SJSA1 (cell line): ENCODE measurements at regions not wholly inside any gene's neighbourhood (a gene's known extent, or its start where the extent isn't known, plus 50 kb on each side); places are given as distances from the start of the nearest gene placed in this dataset.

Source experiments
- DNase-seq, 2 experiments: peaks; one replicate each; pipeline ENCODE4 v3.0.0-alpha.2; 2015 to 2020; ENCODE audit warnings: low spot score in 2 of 2, low read depth in 1 of 2
- H3K27ac ChIP-seq: fragments of 250-450 bp; sonication (Bioruptor Pico); 2 replicates; pipeline ENCODE4 v1.5.1; 2020; ENCODE audit warnings: mild to moderate bottlenecking, moderate library complexity
- H3K27me3 ChIP-seq: fragments of 250-450 bp; sonication (Bioruptor Pico); replicated peaks from 2 replicates; pipeline ENCODE4 v1.5.1; 2020; ENCODE audit warnings: mild to moderate bottlenecking, moderate library complexity
- H3K36me3 ChIP-seq: fragments of 250-450 bp; sonication (Bioruptor Pico); 2 replicates; pipeline ENCODE4 v1.5.1; 2020; ENCODE audit warnings: mild to moderate bottlenecking
- H3K4me1 ChIP-seq: fragments of 250-450 bp; sonication (Bioruptor Pico); replicated peaks from 2 replicates; pipeline ENCODE4 v1.6.1; 2021; ENCODE audit warnings: mild to moderate bottlenecking
- H3K4me3 ChIP-seq: fragments of 250-450 bp; sonication (Bioruptor Pico); 2 replicates; pipeline ENCODE4 v1.5.1; 2020; ENCODE audit warnings: mild to moderate bottlenecking
- H3K9me3 ChIP-seq: fragments of 250-450 bp; sonication (Bioruptor Pico); replicated peaks from 2 replicates; pipeline ENCODE4 v1.5.1; 2020; ENCODE audit warnings: mild to moderate bottlenecking

DNA sequence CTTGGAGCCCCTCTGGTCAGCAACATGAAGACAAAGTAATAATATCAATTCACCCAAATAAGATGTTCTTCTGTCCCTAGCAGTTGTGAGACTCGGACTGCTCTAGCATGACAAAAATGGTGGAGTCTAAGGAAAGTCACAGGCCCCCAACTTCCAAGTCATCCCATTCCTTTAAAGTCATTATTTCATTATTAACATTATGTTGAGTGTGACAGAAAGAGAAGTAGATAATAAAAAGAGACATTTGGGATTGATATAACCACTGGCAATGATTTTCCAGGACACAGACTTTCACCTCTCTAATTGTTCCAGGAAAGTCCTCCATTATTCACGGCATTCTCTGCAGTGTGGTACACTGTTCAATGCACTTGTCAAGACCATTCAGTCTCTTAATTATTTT is 1533.0 kb upstream of the TENM4 start:
- no peaks in the 10 kb centered on the region for H3K27me3 ChIP-seq
- H3K27ac ChIP-seq: no peak overlapping the region
- H3K4me1 ChIP-seq: no peaks in the 10 kb centered on the region
- no peak for DNase-seq
- H3K9me3 ChIP-seq: no peaks in the 10 kb centered on the region
- no peak overlapping the region for H3K4me3 ChIP-seq
- H3K36me3 ChIP-seq: no peaks in the 10 kb centered on the region

DNA sequence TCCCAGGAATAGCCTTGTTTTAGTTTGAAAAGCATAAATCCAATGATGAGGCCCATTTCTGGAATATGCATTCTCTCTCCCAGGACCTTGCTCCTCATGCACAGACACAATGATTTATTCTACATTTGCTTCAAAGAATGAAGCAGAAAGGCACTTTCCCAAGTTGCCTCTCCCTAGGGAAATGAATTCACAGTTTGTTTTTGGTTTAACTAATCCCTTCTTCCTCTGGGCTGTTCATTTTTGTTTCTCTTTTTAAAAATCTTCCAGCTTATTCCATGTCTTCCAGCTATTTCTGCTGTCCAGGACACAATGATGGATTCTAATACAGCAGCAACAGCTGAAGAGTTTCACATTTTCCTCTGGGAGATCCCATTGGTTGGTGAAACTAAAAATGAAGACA is 1529.2 kb upstream of the TENM4 start:
- DNase-seq: no peak
- Histone ChIP-seq H3K9me3 (no peaks in the 10 kb centered on the region), H3K4me1 (no peaks in the 10 kb centered on the region), H3K36me3 (no peaks in the 10 kb centered on the region), H3K27ac (no peak overlapping the region), H3K27me3 (no peaks in the 10 kb centered on the region), H3K4me3 (no peak overlapping the region)

DNA sequence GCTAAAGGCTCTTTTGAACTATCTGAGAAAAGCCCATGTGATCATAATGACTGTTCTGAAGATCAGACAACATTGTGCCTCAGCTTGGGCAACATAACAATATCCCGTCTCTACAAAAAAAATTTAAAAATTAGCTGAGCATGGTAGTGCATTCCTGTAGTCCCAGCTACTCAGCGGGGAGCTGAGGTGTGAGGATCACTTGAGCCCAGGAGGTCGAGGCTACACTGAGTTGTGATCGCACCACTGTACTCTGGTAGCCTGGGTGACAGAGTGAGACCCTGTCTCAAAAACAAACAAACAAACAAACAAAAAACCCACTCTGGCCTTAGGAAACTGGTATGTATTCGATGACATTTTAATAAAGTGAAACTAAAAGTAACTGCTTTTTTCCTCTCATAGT is 1526.8 kb upstream of the TENM4 start:
- no peak for DNase-seq
- Histone ChIP-seq H3K27ac (no peak overlapping the region), H3K4me3 (no peak overlapping the region), H3K36me3 (no peaks in the 10 kb centered on the region), H3K9me3 (no peaks in the 10 kb centered on the region), H3K4me1 (no peaks in the 10 kb centered on the region), H3K27me3 (no peaks in the 10 kb centered on the region)

DNA sequence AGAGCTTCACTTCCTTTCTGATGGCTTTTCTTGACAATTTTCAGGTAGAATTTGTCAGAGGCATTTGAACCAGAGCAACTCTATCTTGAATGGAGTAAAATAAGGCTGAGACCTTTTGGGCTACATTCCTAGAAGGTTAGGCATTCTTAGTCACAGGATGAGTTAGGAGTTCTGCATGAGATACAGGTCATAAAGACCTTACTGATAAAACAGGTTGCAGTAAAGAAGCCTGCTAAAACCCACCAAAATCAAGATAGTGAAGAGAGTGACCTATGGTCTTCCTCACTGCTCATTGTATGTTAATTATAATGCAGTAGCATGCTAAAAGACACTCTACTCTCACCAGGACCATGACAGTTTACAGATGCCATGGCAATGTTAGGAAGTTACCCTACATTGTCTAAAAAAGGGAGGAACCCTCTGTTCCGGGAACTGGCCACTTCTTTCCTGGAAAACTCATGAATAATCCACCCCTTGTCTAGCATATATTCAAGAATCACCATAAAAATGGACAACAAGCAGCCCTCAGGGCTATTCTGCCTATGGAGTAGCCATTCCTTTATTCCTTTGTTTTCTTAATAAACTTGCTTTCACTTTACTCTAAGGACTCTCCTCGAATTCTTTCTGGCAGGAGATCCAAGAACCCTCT is 1519.7 kb upstream of the TENM4 start:
- no peak for DNase-seq
- no peak overlapping the region for H3K4me3 ChIP-seq
- no peaks in the 10 kb centered on the region for H3K9me3 ChIP-seq
- H3K4me1 ChIP-seq: no peaks in the 10 kb centered on the region
- no peak overlapping the region for H3K27ac ChIP-seq
- no peaks in the 10 kb centered on the region for H3K36me3 ChIP-seq
- no peaks in the 10 kb centered on the region for H3K27me3 ChIP-seq

DNA sequence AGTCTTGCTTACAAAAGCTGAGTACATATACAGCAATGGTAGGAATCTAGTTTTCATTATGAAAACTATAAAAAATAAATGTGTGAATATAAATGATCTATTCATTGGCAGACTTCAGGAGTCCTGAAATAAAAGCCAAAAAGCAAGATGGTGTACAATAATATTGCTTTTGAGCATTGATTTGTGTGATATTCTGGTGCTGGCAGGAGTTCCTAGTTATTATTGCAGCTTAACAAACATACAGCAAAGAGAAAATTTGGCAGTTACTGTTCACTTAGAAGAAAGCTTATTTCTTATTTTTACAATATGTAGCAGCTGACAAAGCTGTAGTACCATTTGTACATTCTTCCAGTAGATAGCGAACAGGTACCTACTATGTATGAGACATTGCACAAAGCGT is 1518.9 kb upstream of the TENM4 start:
- Histone ChIP-seq H3K36me3 (no peaks in the 10 kb centered on the region), H3K4me3 (no peak overlapping the region)
- no peak for DNase-seq

DNA sequence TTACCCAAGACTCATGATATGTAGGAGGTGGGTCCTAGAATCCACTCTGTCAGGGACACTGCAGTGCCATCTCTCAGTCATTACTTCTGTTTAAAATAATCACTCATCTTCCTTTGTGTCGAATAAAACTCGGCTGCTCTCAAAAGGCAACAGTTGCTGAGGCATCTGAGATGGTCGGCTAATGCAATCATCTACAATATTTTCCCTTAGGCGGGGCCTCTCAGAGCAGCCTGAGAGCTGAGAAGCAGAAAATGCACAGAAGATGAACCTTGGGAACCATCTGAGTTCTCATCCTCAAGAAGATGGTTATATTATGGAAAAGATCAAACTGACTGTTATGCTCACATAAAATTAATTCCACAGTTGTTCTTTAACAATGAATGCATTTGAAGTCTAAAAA is 1518.2 kb upstream of the TENM4 start:
- H3K4me1 ChIP-seq: no peaks in the 10 kb centered on the region
- no peak for DNase-seq
- H3K27ac ChIP-seq: no peak overlapping the region

More for the DNA sequence above, 1518.9 kb upstream of the TENM4 start:
- Histone ChIP-seq H3K4me1 (no peaks in the 10 kb centered on the region), H3K27me3 (no peaks in the 10 kb centered on the region), H3K9me3 (no peaks in the 10 kb centered on the region), H3K27ac (no peak overlapping the region)

DNA sequence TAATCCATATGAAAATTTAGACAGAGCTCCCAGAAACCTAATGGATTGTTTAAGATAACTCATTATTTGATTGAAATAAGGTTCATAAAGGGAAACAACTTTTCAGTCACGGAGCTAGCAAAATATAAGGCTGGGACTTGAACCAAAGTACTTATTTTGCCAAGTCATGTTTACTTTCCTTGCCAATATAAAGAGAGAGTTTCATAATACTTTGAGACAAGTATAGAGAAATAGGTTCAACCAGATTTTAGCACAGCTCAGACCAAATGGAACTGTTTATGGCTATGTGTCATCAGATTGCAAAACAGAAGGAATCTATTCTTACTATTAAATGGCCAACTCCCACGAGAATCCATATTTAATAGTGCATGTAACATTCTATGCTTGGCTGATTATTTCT is 1517.5 kb upstream of the TENM4 start:
- no peak for DNase-seq
- no peaks in the 10 kb centered on the region for H3K36me3 ChIP-seq
- no peaks in the 10 kb centered on the region for H3K27me3 ChIP-seq
- H3K27ac ChIP-seq: no peak overlapping the region
- H3K4me1 ChIP-seq: no peaks in the 10 kb centered on the region
- no peak overlapping the region for H3K4me3 ChIP-seq
- H3K9me3 ChIP-seq: no peaks in the 10 kb centered on the region

More for the DNA sequence above, 1518.2 kb upstream of the TENM4 start:
- Histone ChIP-seq H3K36me3 (no peaks in the 10 kb centered on the region), H3K4me3 (no peak overlapping the region), H3K27me3 (no peaks in the 10 kb centered on the region), H3K9me3 (no peaks in the 10 kb centered on the region)

DNA sequence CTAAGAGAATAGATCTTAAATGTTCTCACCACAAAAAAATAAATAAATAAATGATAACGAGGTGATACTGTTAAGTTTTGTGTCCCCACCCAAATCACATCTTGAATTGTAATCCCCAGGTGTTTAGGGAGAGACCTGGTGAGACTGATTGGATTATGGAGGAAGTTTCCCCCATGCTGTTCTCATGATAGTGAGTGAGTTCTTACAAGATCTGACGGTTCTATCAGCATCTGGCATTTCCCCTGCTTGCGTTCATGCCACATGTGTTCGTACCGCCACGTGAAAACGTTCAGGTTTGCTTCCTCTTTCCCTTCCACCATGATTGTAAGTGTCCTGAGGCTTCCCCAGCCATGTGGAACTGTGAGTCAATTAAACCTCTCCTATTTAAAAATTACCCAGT is 1514.8 kb upstream of the TENM4 start:
- H3K4me3 ChIP-seq: no peak overlapping the region
- DNase-seq: no peak

DNA sequence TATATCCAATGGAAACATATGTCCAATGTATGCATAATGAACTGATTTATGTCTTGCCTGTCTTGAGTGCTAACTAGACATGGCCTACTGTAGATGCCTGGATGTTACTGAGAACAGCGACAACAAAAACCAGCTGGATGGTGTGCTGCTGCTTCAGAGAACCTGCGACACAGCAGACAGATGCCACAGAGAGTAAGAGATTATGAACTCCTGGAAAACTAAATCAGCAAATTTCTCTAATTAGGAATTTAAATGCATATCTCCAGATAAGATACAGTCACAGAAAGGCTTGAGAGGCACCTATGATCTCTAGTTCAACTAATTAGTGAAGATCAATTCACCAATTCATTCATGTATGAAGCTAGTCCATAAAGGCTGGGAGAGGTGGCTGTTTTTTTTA is 1508.0 kb upstream of the TENM4 start:
- no peak overlapping the region for H3K4me3 ChIP-seq
- no peaks in the 10 kb centered on the region for H3K36me3 ChIP-seq
- H3K27ac ChIP-seq: no peak overlapping the region
- no peak for DNase-seq
- H3K9me3 ChIP-seq: no peaks in the 10 kb centered on the region
- no peaks in the 10 kb centered on the region for H3K27me3 ChIP-seq
- no peaks in the 10 kb centered on the region for H3K4me1 ChIP-seq

More for the DNA sequence above, 1514.8 kb upstream of the TENM4 start:
- Histone ChIP-seq H3K36me3 (no peaks in the 10 kb centered on the region), H3K9me3 (no peaks in the 10 kb centered on the region), H3K4me1 (no peaks in the 10 kb centered on the region), H3K27me3 (no peaks in the 10 kb centered on the region), H3K27ac (no peak overlapping the region)

DNA sequence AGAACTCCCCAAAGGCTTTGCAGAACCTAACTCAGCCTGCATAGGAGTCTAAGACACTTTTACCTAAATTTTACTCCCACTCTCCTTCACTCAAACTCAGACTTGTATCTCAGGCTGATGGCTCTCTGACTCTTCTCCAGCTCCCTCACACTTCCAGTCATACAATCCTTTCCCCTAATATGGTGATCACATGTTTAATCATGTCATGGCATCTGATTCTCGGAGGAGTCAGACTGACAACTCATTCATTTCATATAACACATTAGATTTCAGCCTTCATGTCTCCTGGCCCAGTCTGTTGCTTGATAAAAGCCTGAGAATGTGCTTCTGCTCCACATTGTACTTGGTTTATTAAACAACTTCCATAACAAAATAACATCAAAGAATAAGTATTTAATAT is 1503.9 kb upstream of the TENM4 start:
- no peaks in the 10 kb centered on the region for H3K9me3 ChIP-seq
- no peaks in the 10 kb centered on the region for H3K27me3 ChIP-seq
- no peak for DNase-seq
- no peaks in the 10 kb centered on the region for H3K4me1 ChIP-seq
- no peaks in the 10 kb centered on the region for H3K36me3 ChIP-seq
- no peak overlapping the region for H3K4me3 ChIP-seq
- H3K27ac ChIP-seq: no peak overlapping the region

DNA sequence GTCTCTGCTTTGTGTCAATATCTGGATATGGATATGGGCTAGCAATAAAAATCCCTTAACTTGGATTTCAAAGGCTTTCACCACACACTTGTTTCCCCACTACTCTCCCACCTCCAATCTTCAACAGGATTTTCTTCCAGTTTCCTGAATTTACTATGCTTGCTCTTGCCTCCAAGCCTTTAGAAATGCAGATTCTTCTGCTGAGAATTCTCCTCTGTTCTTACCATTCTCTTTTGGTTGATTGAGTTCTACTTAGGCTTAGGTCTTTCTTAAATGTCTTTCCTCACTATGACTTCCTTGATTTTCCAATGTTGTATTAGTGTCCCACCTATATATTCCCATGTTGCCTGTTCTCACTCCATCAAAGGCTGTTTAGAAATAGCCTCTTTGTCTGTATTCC is 1502.4 kb upstream of the TENM4 start:
- H3K9me3 ChIP-seq: no peaks in the 10 kb centered on the region
- H3K27me3 ChIP-seq: no peaks in the 10 kb centered on the region
- no peaks in the 10 kb centered on the region for H3K4me1 ChIP-seq
- H3K4me3 ChIP-seq: no peak overlapping the region
- H3K27ac ChIP-seq: no peak overlapping the region
- no peaks in the 10 kb centered on the region for H3K36me3 ChIP-seq
- no peak for DNase-seq

DNA sequence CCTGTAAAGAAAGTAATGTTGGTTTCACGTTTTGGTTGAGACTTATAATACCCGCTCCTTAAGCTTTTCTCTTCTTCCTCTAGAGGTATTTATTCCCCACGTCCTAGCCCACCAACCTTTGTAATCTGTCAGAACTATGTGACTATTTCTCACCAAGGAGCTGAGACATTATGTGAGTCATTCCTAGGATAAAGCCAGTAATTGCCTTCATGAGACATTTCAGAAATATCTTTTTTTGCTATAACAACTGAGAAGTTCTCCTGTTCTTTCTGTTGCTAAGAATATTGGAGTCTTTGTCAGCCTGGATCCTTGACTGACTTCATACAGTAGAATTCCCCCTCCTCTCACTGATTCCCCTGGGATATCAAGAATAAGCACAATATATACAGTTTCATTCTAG is 1497.0 kb upstream of the TENM4 start:
- no peaks in the 10 kb centered on the region for H3K4me1 ChIP-seq
- H3K27me3 ChIP-seq: no peaks in the 10 kb centered on the region
- no peak overlapping the region for H3K27ac ChIP-seq
- H3K9me3 ChIP-seq: no peaks in the 10 kb centered on the region
- no peak overlapping the region for H3K4me3 ChIP-seq
- DNase-seq: no peak
- H3K36me3 ChIP-seq: no peaks in the 10 kb centered on the region

DNA sequence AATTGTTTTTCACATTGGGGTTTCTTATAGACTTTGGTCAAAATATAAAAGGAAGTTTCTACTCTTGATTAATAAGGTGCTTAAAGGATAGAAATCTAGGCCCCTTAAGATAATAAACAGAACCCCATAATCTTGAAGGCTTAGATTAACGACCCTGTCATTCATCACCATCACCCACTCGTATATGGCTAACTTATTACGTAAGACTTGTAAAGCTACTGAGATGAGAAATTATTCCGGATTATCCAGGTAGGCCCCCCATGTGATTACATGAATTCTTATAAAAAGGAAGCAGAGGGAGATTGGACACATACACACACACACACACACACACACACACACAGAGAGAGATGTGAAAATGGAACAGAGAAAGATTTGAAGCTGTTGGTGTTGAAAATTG is 1489.2 kb upstream of the TENM4 start:
- Histone ChIP-seq H3K27me3 (no peaks in the 10 kb centered on the region), H3K4me1 (no peaks in the 10 kb centered on the region), H3K36me3 (no peaks in the 10 kb centered on the region), H3K4me3 (no peak overlapping the region), H3K27ac (no peak overlapping the region), H3K9me3 (no peaks in the 10 kb centered on the region)
- DNase-seq: no peak

DNA sequence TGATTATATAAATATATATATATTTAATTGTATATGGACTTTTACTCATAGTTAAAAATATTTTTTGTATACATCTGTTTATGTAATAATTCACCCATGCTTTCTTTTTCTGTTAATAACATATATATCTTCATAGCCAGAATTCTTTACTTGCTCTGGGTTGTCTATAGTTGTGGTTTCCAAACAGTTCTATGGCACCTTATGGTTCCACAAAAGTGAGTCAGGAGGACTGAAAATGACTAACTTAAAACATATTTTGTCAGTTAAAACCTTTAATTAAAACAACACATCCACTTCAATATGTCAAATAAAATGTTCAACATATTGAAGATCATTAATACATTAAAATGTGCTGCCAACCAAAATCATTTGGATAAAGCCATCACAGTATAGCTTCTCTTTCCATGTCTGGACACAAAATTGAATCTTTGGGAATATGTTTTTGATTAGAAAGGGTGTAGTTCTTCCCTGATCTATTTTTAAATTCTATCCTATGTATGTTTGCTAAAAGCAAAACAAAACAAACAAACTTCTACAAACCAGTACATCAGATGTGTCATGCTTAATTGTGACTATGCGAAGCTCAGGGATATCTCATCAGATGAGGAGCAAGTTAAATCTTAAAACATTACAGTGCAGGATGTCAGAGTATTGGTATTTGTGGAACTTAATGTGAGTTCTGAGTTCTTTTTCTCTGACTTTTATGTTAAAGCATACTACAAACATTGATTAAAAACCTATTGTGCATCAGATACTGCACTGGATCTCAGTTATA is 1488.4 kb upstream of the TENM4 start:
- Histone ChIP-seq H3K27me3 (no peaks in the 10 kb centered on the region), H3K9me3 (no peaks in the 10 kb centered on the region), H3K4me1 (no peaks in the 10 kb centered on the region), H3K36me3 (no peaks in the 10 kb centered on the region), H3K27ac (no peak overlapping the region), H3K4me3 (no peak overlapping the region)
- no peak for DNase-seq

DNA sequence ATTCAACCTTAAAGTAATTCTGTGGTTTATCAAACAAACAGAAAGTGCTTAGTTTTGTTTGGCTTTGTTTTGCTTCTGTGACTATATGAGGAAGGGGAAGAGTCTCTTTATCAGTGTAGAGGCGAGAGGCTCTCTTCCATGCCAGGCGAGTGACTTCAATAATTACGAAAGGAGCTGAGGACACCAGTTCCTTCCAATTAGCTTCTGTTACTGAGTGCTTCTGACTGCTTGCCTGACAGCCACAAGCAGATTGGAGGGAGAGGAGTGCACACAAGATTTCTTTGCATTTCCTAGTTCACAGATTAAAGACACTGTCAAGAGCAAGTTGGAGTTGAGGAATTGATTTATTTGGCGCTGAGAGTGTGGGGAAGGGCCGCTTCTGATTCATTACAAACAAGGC is 1484.5 kb upstream of the TENM4 start:
- no peak for DNase-seq
- Histone ChIP-seq H3K27me3 (no peaks in the 10 kb centered on the region), H3K4me3 (no peak overlapping the region), H3K36me3 (no peaks in the 10 kb centered on the region), H3K4me1 (no peaks in the 10 kb centered on the region), H3K9me3 (no peaks in the 10 kb centered on the region), H3K27ac (no peak overlapping the region)
